ENCODE measurements at regions not wholly inside any gene's neighbourhood (a gene's known extent, or its start where the extent isn't known, plus 50 kb on each side); places are given as distances from the start of the nearest gene placed in this dataset.

GRCh38 chrX:145886469-145886868 lies 68.8 kb downstream of the SLITRK2 start:
- no peak for TF ChIP-seq POLR2A (IDR thresholded peaks at IDR 0.05)
- TF ChIP-seq, protein P1, sequence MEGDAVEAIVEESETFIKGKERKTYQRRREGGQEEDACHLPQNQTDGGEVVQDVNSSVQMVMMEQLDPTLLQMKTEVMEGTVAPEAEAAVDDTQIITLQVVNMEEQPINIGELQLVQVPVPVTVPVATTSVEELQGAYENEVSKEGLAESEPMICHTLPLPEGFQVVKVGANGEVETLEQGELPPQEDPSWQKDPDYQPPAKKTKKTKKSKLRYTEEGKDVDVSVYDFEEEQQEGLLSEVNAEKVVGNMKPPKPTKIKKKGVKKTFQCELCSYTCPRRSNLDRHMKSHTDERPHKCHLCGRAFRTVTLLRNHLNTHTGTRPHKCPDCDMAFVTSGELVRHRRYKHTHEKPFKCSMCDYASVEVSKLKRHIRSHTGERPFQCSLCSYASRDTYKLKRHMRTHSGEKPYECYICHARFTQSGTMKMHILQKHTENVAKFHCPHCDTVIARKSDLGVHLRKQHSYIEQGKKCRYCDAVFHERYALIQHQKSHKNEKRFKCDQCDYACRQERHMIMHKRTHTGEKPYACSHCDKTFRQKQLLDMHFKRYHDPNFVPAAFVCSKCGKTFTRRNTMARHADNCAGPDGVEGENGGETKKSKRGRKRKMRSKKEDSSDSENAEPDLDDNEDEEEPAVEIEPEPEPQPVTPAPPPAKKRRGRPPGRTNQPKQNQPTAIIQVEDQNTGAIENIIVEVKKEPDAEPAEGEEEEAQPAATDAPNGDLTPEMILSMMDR (IDR thresholded peaks at IDR 0.05 in 8 of 11, conservative IDR thresholded peaks at IDR 0.05 in 3 of 11): no peak
